ENCODE measurements at regions not wholly inside any gene's neighbourhood (a gene's known extent, or its start where the extent isn't known, plus 50 kb on each side); places are given as distances from the start of the nearest gene placed in this dataset.

GRCh38 chr1:104919188-104919587, 1169.5 kb downstream of the AMY1C start:
- in situ Hi-C loops (cut with HindIII; ENCODE audit: low pct_unique_long_range_greater_than_20kb, low sequenced_read_pairs): no loop called here
- no peaks in the 10 kb centered on the region for H3K9me3 ChIP-seq (ENCODE audit: control insufficient read depth, insufficient read depth, low read depth, low read length)
- POLR2A ChIA-PET: no interaction called here
- H3K27ac ChIP-seq (ENCODE audit: low read length): no peak overlapping the region
- BruUV-seq (replicated peaks): no TSS peak
- DNase-seq (ENCODE audit: low read depth, low spot score) (no peak), ATAC-seq (no peak)
- no peaks in the 10 kb centered on the region for H3K4me1 ChIP-seq (ENCODE audit: control insufficient read depth, insufficient read depth, low read length)
- H3K27me3 ChIP-seq (ENCODE audit: control insufficient read depth, insufficient read depth, low read length): no peaks in the 10 kb centered on the region
- H3K36me3 ChIP-seq (ENCODE audit: control insufficient read depth, insufficient read depth, low read length): no peaks in the 10 kb centered on the region
- TF ChIP-seq TCF7L2 (IDR thresholded peaks at IDR 0.05; ENCODE audit: low read depth, low read length) (no peak), SIN3A (IDR thresholded peaks at IDR 0.05; ENCODE audit: borderline replicate concordance, insufficient read depth, low read depth, low read length) (no peak), POLR2AphosphoS5 (IDR thresholded peaks at IDR 0.05; ENCODE audit: low read depth, low read length) (no peak)
- TF ChIP-seq, protein P1, sequence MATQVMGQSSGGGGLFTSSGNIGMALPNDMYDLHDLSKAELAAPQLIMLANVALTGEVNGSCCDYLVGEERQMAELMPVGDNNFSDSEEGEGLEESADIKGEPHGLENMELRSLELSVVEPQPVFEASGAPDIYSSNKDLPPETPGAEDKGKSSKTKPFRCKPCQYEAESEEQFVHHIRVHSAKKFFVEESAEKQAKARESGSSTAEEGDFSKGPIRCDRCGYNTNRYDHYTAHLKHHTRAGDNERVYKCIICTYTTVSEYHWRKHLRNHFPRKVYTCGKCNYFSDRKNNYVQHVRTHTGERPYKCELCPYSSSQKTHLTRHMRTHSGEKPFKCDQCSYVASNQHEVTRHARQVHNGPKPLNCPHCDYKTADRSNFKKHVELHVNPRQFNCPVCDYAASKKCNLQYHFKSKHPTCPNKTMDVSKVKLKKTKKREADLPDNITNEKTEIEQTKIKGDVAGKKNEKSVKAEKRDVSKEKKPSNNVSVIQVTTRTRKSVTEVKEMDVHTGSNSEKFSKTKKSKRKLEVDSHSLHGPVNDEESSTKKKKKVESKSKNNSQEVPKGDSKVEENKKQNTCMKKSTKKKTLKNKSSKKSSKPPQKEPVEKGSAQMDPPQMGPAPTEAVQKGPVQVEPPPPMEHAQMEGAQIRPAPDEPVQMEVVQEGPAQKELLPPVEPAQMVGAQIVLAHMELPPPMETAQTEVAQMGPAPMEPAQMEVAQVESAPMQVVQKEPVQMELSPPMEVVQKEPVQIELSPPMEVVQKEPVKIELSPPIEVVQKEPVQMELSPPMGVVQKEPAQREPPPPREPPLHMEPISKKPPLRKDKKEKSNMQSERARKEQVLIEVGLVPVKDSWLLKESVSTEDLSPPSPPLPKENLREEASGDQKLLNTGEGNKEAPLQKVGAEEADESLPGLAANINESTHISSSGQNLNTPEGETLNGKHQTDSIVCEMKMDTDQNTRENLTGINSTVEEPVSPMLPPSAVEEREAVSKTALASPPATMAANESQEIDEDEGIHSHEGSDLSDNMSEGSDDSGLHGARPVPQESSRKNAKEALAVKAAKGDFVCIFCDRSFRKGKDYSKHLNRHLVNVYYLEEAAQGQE (IDR thresholded peaks at IDR 0.05; ENCODE audit: insufficient read depth in 1 of 2, low read depth in 2 of 2, low read length in 1 of 2): no peak
- TF ChIP-seq, protein P2, sequence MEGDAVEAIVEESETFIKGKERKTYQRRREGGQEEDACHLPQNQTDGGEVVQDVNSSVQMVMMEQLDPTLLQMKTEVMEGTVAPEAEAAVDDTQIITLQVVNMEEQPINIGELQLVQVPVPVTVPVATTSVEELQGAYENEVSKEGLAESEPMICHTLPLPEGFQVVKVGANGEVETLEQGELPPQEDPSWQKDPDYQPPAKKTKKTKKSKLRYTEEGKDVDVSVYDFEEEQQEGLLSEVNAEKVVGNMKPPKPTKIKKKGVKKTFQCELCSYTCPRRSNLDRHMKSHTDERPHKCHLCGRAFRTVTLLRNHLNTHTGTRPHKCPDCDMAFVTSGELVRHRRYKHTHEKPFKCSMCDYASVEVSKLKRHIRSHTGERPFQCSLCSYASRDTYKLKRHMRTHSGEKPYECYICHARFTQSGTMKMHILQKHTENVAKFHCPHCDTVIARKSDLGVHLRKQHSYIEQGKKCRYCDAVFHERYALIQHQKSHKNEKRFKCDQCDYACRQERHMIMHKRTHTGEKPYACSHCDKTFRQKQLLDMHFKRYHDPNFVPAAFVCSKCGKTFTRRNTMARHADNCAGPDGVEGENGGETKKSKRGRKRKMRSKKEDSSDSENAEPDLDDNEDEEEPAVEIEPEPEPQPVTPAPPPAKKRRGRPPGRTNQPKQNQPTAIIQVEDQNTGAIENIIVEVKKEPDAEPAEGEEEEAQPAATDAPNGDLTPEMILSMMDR (IDR thresholded peaks at IDR 0.05): no peak
- intact Hi-C loops (cut with micrococcal nuclease; ENCODE audit: unreplicated experiment): no loop called here
- CTCF ChIA-PET: no interaction called here
- H3K4me3 ChIP-seq (ENCODE audit: low read depth in 2 of 2, low read length in 2 of 2): no peak overlapping the region

DNA sequence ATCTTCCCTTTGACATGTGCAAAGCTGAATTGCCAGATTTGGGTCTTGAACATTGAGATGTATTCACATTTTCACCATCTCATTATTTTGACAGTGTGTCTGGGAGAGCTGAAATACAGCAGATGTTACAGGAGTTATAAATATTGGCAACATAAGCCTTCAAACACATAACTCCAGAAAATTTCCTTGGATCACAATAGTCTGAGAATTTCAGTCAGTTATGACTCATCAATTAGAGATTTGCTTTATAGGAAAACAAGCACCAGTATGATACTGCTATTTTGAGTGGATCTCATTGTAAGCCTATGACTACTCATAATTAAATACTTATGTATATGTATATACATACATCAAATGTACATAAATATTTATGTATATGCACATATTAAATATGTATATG, 1171.8 kb downstream of the AMY1C start:
- no peak for DNase-seq (ENCODE audit: low read depth, low spot score)
- POLR2A ChIA-PET: no interaction called here

DNA sequence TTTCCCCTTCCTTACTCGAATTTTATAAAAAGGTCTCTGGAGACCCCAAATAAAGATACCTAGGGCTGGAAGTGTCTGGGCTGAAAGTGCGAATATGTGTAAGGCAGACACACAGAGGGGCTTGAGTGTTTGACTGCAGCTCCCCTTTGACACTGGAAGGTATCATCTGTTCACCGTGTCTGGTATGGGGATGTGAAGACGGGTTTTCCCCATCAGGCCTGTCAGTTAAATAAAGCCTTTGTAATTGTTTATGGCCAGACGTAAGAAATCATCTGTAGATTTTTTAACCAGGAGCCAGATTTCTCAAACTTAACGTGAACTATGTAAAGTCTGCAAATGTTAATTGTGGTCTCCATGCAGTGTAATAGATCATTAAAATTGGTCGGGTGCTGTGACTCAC, 1173.4 kb downstream of the AMY1C start:
- Histone ChIP-seq H3K27me3 (ENCODE audit: control insufficient read depth, insufficient read depth, low read length) (no peaks in the 10 kb centered on the region), H3K27ac (ENCODE audit: low read length) (no peak overlapping the region), H3K4me3 (ENCODE audit: low read depth in 2 of 2, low read length in 2 of 2) (no peak overlapping the region), H3K4me1 (ENCODE audit: control insufficient read depth, insufficient read depth, low read length) (no peaks in the 10 kb centered on the region), H3K9me3 (ENCODE audit: control insufficient read depth, insufficient read depth, low read depth, low read length) (no peaks in the 10 kb centered on the region), H3K36me3 (ENCODE audit: control insufficient read depth, insufficient read depth, low read length) (no peaks in the 10 kb centered on the region)
- ChIA-PET CTCF (no interaction called here), POLR2A (no interaction called here)
- DNase-seq (ENCODE audit: low read depth, low spot score) (no peak), ATAC-seq (no peak)
- intact Hi-C loops (cut with micrococcal nuclease; ENCODE audit: unreplicated experiment) (no loop called here), in situ Hi-C loops (cut with HindIII; ENCODE audit: low pct_unique_long_range_greater_than_20kb, low sequenced_read_pairs) (no loop called here)
- no peak for TF ChIP-seq SIN3A (IDR thresholded peaks at IDR 0.05; ENCODE audit: borderline replicate concordance, insufficient read depth, low read depth, low read length)
- BruUV-seq (replicated peaks): no TSS peak

More for the DNA sequence above, 1171.8 kb downstream of the AMY1C start:
- CTCF ChIA-PET: no interaction called here
- no TSS peak for BruUV-seq (replicated peaks)
- Histone ChIP-seq H3K4me1 (ENCODE audit: control insufficient read depth, insufficient read depth, low read length) (no peaks in the 10 kb centered on the region), H3K36me3 (ENCODE audit: control insufficient read depth, insufficient read depth, low read length) (no peaks in the 10 kb centered on the region), H3K4me3 (ENCODE audit: low read depth in 2 of 2, low read length in 2 of 2) (no peak overlapping the region), H3K27me3 (ENCODE audit: control insufficient read depth, insufficient read depth, low read length) (no peaks in the 10 kb centered on the region), H3K9me3 (ENCODE audit: control insufficient read depth, insufficient read depth, low read depth, low read length) (no peaks in the 10 kb centered on the region), H3K27ac (ENCODE audit: low read length) (no peak overlapping the region)
- no peak for ATAC-seq
- in situ Hi-C loops (cut with HindIII; ENCODE audit: low pct_unique_long_range_greater_than_20kb, low sequenced_read_pairs) (no loop called here), intact Hi-C loops (cut with micrococcal nuclease; ENCODE audit: unreplicated experiment) (no loop called here)
- TF ChIP-seq TCF7L2 (IDR thresholded peaks at IDR 0.05; ENCODE audit: low read depth, low read length): no peak
- TF ChIP-seq POLR2AphosphoS5 (IDR thresholded peaks at IDR 0.05; ENCODE audit: low read depth, low read length): no peak
- no peak for TF ChIP-seq SIN3A (IDR thresholded peaks at IDR 0.05; ENCODE audit: borderline replicate concordance, insufficient read depth, low read depth, low read length)

Measured in Panc1 (cell line).